ENCODE measurements at regions not wholly inside any gene's neighbourhood (a gene's known extent, or its start where the extent isn't known, plus 50 kb on each side); places are given as distances from the start of the nearest gene placed in this dataset.

GRCh38 chr2:6589150-6589549 is 276.6 kb downstream of the CMPK2 start:
- TF ChIP-seq POLR2A (IDR thresholded peaks at IDR 0.05) (no peak), CTCF (IDR thresholded peaks at IDR 0.05) (no peak)

Data from Peyer's patch (tissue), 4 donors.